Transverse colon (tissue), 3 donors: ENCODE measurements at regions not wholly inside any gene's neighbourhood (a gene's known extent, or its start where the extent isn't known, plus 50 kb on each side); places are given as distances from the start of the nearest gene placed in this dataset.
"Not testable (repeated sequence)": the region's sequence is repeated elsewhere in the genome, so short reads cannot be mapped to it uniquely, and the experiment has no call there.

Source experiments
- CTCF ChIP-seq, 5 experiments: fragments of 200-600 bp in 3 of 5; fragments of 450-650 bp in 2 of 5; sonication (generic) in 3 of 5; IDR thresholded peaks; 1 replicate in 2 of 5; 2 replicates in 3 of 5; pipeline ENCODE4 v1.5.1; 2016 to 2017; ENCODE audit warnings: antibody characterized with exemption in 5 of 5, inconsistent platforms in 3 of 5, mild to moderate bottlenecking in 2 of 5, moderate library complexity in 1 of 5
- POLR2A ChIP-seq: fragments of 450-650 bp; IDR thresholded peaks from one replicate; pipeline ENCODE4 v1.6.1; 2016; ENCODE audit warnings: antibody characterized with exemption, mild to moderate bottlenecking, moderate library complexity

- TF ChIP-seq CTCF (IDR thresholded peaks at IDR 0.05); POLR2A: not testable (repeated sequence)
Measured at GRCh38 chr3:170804634-170805033, 65.4 kb downstream of the RPL22L1 start.
